Liver (tissue), 8 donors: ENCODE measurements at regions not wholly inside any gene's neighbourhood (a gene's known extent, or its start where the extent isn't known, plus 50 kb on each side); places are given as distances from the start of the nearest gene placed in this dataset.

Experiments used
- DNase-seq: peaks from one replicate; pipeline ENCODE4 v3.0.0-alpha.2; 2017; ENCODE audit warnings: low spot score
- H3K27ac ChIP-seq, 2 donors: one replicate each; pipeline ENCODE4 v1.7.0; 2013; ENCODE audit warnings: inconsistent platforms in 2 of 2, low read length in 2 of 2, control low read depth in 1 of 2, low read depth in 1 of 2, mild to moderate bottlenecking in 1 of 2
- H3K27me3 ChIP-seq, 4 donors: one replicate each; pipeline versions ENCODE4 v1.6.1 to v1.7.0; 2013; ENCODE audit warnings: low read length in 3 of 4, inconsistent platforms in 1 of 4, mild to moderate bottlenecking in 1 of 4, moderate library complexity in 1 of 4; ENCODE audit not compliant: control insufficient read depth in 4 of 4, insufficient read depth in 4 of 4
- H3K36me3 ChIP-seq, 4 donors: one replicate each; pipeline versions ENCODE4 v1.6.1 to v1.7.0; 2013; ENCODE audit warnings: low read length in 3 of 4, mild to moderate bottlenecking in 3 of 4, low read depth in 1 of 4, moderate library complexity in 1 of 4; ENCODE audit not compliant: control insufficient read depth in 4 of 4, insufficient read depth in 3 of 4
- H3K4me1 ChIP-seq, 4 donors: one replicate each; pipeline versions ENCODE4 v1.6.1 to v1.7.0; 2013; ENCODE audit warnings: low read length in 3 of 4, mild to moderate bottlenecking in 3 of 4, moderate library complexity in 1 of 4; ENCODE audit not compliant: control insufficient read depth in 4 of 4, insufficient read depth in 4 of 4
- H3K4me3 ChIP-seq, 3 donors: one replicate each; pipeline versions ENCODE4 v1.6.1 to v1.7.0; 2013; ENCODE audit warnings: low read length in 3 of 3, control low read depth in 1 of 3, low read depth in 1 of 3, mild to moderate bottlenecking in 1 of 3
- H3K9ac ChIP-seq, 2 donors: one replicate each; pipeline ENCODE4 v1.7.0; 2013; ENCODE audit warnings: low read length in 2 of 2, mild to moderate bottlenecking in 2 of 2, moderate library complexity in 2 of 2, control low read depth in 1 of 2, low read depth in 1 of 2
- H3K9me3 ChIP-seq, 4 donors: one replicate each; pipeline versions ENCODE4 v1.6.1 to v1.7.0; 2013; ENCODE audit warnings: low read length in 3 of 4; ENCODE audit not compliant: control insufficient read depth in 4 of 4
- FOXA2 ChIP-seq: IDR thresholded peaks from 2 replicates; pipeline ENCODE4 v1.6.1; 2016; ENCODE audit warnings: antibody characterized with exemption
- GABPA ChIP-seq, 2 donors: IDR thresholded peaks in 1 of 2; conservative IDR thresholded peaks in 1 of 2; 2 replicates each; pipeline ENCODE4 v1.6.1; 2016; ENCODE audit warnings: antibody characterized with exemption in 2 of 2, mild to moderate bottlenecking in 1 of 2, moderate library complexity in 1 of 2
- HNF4A ChIP-seq, 2 donors: conservative IDR thresholded peaks; 2 replicates each; pipeline ENCODE4 v1.6.1; 2016; ENCODE audit warnings: antibody characterized with exemption in 2 of 2, mild to moderate bottlenecking in 2 of 2
- HNF4G ChIP-seq: IDR thresholded peaks from 2 replicates; pipeline ENCODE4 v1.6.1; 2016; ENCODE audit warnings: antibody characterized with exemption
- JUND ChIP-seq, 2 donors: IDR thresholded peaks; 2 replicates each; pipeline ENCODE4 v1.6.1; 2016; ENCODE audit warnings: antibody characterized with exemption in 2 of 2
- RXRA ChIP-seq, 2 donors: IDR thresholded peaks; 2 replicates each; pipeline ENCODE4 v1.6.1; 2017 to 2018; ENCODE audit warnings: antibody characterized with exemption in 2 of 2, mild to moderate bottlenecking in 1 of 2
- SP1 ChIP-seq: IDR thresholded peaks from 2 replicates; pipeline ENCODE4 v1.6.1; 2018; ENCODE audit warnings: antibody characterized with exemption, mild to moderate bottlenecking
- YY1 ChIP-seq: IDR thresholded peaks from 2 replicates; pipeline ENCODE4 v1.6.1; 2016; ENCODE audit warnings: antibody characterized with exemption, mild to moderate bottlenecking
- WGBS: extraction: QIAGEN DNeasy Blood & Tissue Kit; methylation state at CpG from one replicate; pipeline ENCODE4 v1.1.7; 2013; 5-methylcytosine and 5-hydroxymethylcytosine counted together
- TF ChIP-seq, protein P1 (sequence below): IDR thresholded peaks from 2 replicates; pipeline ENCODE4 v1.6.1; 2016; ENCODE audit warnings: antibody characterized with exemption, mild to moderate bottlenecking
- TF ChIP-seq, protein P2 (sequence below): fragments of 150-350 bp; IDR thresholded peaks from 2 replicates; pipeline ENCODE4 v1.5.1; 2017; ENCODE audit warnings: improper control_type of control experiment, low read depth, low read length; ENCODE audit not compliant: missing input control
- TF ChIP-seq, protein P3 (sequence below): IDR thresholded peaks from 2 replicates; pipeline ENCODE4 v1.6.1; 2016; ENCODE audit warnings: antibody characterized with exemption
- donor health status: healthy.
- donor health status: healthy.
- donor health status: healthy.
- donor health status: healthy.
- donor health status: healthy.

DNA sequence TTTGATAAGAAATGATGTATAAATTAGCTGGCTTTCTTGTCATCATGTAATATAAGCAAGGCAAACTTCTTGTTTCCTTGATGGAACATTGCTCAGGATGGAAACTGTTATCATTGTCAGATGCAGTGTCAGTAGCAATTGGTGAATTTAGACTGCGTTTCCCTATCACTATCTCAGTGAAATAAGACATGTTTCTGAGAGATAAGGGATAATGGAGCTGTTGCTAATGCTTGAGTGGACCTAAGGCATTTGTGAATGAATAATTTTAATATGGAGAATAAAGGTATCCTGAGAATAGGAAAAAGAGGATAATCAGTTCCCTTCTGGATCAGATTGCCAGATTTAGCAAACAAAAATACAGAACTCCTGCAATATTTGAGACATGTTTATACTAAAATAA lies 160.9 kb downstream of the HLX start:
- Histone ChIP-seq H3K4me3 (no peak overlapping the region), H3K9me3 (no peaks in the 10 kb centered on the region), H3K27ac (no peak overlapping the region), H3K36me3 (no peaks in the 10 kb centered on the region), H3K9ac (no peak overlapping the region), H3K4me1 (peaks cover 0 to 2% (median 0%) of the 10 kb centered on the region in 4 donors), H3K27me3 (no peaks in the 10 kb centered on the region)
- DNase-seq, result no peak
- TF ChIP-seq HNF4G, result no peak
- TF ChIP-seq, protein P1, sequence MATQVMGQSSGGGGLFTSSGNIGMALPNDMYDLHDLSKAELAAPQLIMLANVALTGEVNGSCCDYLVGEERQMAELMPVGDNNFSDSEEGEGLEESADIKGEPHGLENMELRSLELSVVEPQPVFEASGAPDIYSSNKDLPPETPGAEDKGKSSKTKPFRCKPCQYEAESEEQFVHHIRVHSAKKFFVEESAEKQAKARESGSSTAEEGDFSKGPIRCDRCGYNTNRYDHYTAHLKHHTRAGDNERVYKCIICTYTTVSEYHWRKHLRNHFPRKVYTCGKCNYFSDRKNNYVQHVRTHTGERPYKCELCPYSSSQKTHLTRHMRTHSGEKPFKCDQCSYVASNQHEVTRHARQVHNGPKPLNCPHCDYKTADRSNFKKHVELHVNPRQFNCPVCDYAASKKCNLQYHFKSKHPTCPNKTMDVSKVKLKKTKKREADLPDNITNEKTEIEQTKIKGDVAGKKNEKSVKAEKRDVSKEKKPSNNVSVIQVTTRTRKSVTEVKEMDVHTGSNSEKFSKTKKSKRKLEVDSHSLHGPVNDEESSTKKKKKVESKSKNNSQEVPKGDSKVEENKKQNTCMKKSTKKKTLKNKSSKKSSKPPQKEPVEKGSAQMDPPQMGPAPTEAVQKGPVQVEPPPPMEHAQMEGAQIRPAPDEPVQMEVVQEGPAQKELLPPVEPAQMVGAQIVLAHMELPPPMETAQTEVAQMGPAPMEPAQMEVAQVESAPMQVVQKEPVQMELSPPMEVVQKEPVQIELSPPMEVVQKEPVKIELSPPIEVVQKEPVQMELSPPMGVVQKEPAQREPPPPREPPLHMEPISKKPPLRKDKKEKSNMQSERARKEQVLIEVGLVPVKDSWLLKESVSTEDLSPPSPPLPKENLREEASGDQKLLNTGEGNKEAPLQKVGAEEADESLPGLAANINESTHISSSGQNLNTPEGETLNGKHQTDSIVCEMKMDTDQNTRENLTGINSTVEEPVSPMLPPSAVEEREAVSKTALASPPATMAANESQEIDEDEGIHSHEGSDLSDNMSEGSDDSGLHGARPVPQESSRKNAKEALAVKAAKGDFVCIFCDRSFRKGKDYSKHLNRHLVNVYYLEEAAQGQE, result no peak
- WGBS, result 74% methylated on average over 1 of the region's 1 CpG

DNA sequence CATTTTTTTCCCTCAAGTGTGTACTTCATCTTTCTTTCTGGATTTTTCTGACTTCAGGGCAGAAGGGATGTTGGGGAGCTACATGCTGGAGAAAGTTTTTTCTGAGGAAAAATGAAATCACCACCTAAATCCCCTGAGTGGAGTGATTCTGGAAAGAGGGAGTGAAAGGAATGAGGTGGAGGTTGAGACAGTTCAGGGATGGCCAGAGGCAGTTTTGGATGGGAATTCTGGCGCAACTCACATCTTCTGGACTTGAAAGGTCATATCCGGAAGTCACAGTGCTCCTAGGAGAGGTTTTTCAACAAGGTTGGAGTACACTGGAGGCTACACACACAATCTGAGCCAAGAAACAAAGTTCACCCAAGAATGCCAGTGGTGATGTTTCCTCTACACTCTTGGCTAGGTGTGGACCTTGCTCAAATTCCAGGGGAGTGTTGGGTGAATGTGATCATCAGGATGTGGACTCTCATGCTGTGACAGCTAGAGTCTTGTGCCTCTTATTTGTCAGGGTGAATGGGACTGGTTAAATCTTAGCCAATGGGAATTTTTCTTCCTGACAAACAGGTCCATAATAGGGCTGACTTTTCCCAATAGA lies 161.5 kb downstream of the HLX start:
- 57% methylated on average over 2 of the region's 2 CpGs for WGBS

DNA sequence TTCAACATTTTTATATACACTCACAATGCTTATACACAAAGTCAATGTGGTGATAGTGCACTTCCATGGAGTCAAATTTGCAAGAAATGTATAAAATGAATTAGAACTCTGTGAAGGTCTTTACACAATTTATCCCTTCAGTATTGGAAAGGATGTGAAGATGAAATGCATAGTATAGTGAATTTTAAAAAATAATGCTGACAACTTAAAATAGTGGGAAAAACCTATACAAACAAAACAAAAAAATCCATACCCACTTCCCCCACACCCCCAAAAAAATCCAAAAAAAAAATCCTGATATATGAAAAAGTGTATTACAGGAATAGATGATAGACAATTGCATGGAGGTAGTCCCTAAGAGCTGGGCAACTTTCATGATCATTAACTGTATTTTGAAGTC lies 165.3 kb downstream of the HLX start:
- Histone ChIP-seq H3K36me3 (no peaks in the 10 kb centered on the region), H3K4me1 (peaks cover 0 to 2% (median 0%) of the 10 kb centered on the region in 4 donors), H3K27me3 (no peaks in the 10 kb centered on the region), H3K4me3 (no peak overlapping the region), H3K9ac (no peak overlapping the region), H3K27ac (no peak overlapping the region), H3K9me3 (no peaks in the 10 kb centered on the region)
- no peak for DNase-seq
- TF ChIP-seq JUND (IDR thresholded peaks at IDR 0.05) (no peak), GABPA (IDR thresholded peaks at IDR 0.05 in 1 of 2, conservative IDR thresholded peaks at IDR 0.05 in 1 of 2) (no peak), HNF4A (conservative IDR thresholded peaks at IDR 0.05) (no peak), SP1 (no peak), FOXA2 (no peak), YY1 (no peak)
- TF ChIP-seq, protein P2, sequence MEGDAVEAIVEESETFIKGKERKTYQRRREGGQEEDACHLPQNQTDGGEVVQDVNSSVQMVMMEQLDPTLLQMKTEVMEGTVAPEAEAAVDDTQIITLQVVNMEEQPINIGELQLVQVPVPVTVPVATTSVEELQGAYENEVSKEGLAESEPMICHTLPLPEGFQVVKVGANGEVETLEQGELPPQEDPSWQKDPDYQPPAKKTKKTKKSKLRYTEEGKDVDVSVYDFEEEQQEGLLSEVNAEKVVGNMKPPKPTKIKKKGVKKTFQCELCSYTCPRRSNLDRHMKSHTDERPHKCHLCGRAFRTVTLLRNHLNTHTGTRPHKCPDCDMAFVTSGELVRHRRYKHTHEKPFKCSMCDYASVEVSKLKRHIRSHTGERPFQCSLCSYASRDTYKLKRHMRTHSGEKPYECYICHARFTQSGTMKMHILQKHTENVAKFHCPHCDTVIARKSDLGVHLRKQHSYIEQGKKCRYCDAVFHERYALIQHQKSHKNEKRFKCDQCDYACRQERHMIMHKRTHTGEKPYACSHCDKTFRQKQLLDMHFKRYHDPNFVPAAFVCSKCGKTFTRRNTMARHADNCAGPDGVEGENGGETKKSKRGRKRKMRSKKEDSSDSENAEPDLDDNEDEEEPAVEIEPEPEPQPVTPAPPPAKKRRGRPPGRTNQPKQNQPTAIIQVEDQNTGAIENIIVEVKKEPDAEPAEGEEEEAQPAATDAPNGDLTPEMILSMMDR, result no peak
- TF ChIP-seq, protein P3, sequence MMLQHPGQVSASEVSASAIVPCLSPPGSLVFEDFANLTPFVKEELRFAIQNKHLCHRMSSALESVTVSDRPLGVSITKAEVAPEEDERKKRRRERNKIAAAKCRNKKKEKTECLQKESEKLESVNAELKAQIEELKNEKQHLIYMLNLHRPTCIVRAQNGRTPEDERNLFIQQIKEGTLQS, result no peak
- TF ChIP-seq, protein P1, result no peak

More for the DNA sequence above, 161.5 kb downstream of the HLX start:
- Histone ChIP-seq H3K9me3 (no peaks in the 10 kb centered on the region), H3K36me3 (no peaks in the 10 kb centered on the region), H3K9ac (no peak overlapping the region), H3K27me3 (no peaks in the 10 kb centered on the region), H3K4me3 (no peak overlapping the region), H3K4me1 (peaks cover 0 to 2% (median 0%) of the 10 kb centered on the region in 4 donors), H3K27ac (no peak overlapping the region)
- TF ChIP-seq YY1, result no peak
- TF ChIP-seq RXRA (IDR thresholded peaks at IDR 0.05), result peak in 1 of 2 donors; percentile 27
- TF ChIP-seq, protein P1, result no peak
- TF ChIP-seq HNF4A (conservative IDR thresholded peaks at IDR 0.05), result peak; percentile 53 to 71
- DNase-seq, result no peak
